Globus pallidus (tissue), 1 donor: ENCODE measurements at regions not wholly inside any gene's neighbourhood (a gene's known extent, or its start where the extent isn't known, plus 50 kb on each side); places are given as distances from the start of the nearest gene placed in this dataset.
"Not testable (repeated sequence)": the region's sequence is repeated elsewhere in the genome, so short reads cannot be mapped to it uniquely, and the experiment has no call there.

Source experiments
- DNase-seq: peaks from one replicate; pipeline ENCODE4 v3.0.0-alpha.2; 2015; ENCODE audit warnings: low spot score

DNA sequence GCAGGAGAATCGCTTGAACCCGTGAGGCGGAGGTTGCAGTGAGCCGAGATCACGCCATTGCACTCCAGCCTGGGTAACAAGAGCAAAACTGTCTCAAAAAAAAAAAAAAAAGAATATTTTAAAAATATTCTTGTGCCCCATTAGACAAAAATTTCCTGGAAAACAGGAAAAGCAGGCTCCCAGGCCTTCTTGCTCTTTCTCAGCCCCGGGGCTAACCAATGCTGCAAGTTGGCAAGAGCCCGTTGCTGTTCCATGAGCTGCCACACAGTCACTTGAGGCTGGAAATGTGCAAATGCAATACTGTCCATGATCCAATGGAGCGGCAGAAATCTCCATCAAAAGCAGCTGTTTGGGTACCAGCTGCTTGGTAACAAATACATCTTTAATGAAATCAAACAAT lies 994.7 kb downstream of the VRK1 start:
- no peak for DNase-seq

DNA sequence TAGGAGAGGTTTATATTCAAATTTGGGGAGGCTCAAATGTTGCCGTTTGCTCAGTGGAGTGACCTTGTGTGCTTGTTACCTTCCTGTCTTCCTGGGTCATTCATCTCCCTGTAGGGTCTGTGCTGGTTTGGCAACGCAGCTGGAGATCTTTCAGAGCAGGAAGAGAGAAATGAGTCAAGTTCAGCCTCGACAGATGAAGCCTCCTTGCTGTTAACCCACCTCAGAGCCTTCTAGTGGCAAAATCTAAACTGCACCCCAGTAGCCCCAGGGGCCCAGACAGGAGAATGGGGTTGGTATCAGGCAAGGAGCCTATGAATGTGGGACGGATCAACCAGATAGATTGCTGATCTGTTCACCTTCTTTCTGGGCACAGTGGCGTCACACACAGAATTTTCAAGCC lies 999.3 kb downstream of the VRK1 start:
- DNase-seq = no peak

- no peak for DNase-seq
Observed at GRCh38 chr14:97798176-97798575, 1001.0 kb downstream of the VRK1 start.

DNA sequence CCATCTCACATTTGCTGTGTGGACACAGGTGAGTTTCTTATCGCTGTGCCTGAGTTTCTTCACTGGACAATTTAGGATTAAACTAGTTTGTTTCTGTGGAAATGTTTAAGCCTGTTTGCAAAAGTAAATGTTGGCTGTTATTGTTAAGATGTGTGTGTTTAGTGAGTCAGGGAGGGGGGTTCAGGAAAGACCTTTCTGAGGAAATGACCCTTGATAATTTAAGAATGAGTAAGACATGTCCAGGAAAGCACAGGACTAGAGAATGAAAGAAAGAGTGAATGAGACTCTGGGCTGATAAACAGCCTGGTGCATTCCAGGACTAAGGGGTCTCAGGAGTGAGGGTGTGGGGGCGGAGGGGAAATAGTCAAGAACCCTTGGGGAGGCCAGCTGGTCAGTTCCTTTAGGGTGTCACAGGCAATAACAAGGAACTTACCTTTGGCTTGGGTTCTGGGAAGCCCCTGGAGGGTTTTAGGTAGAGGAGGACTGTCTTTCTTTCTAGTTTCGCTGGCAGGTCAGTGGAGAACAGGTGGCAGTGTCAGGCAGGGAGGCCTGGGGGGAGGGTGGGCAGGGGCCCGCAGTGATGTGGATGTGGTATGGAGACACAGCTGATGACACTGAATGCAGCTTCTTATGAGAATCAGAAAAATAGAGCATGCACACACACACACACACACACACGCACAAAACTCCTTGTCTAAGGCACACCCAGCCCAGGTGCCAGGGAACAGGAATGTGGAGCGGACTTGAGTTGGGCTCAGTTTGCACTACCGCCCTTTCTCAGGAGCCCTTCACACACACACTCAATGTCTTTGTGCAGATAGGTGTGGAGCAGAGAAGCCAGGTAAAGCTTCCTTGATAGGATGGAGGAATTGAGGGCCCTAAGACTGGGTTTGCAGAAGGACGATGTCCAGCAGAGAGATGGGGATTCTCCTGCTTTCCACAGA lies 1005.5 kb downstream of the VRK1 start:
- DNase-seq = no peak

- DNase-seq = no peak
Observed at GRCh38 chr14:97804056-97804455, 1006.9 kb downstream of the VRK1 start.

GRCh38 chr14:97806891-97807290 lies 1009.7 kb downstream of the VRK1 start:
- no peak for DNase-seq

DNA sequence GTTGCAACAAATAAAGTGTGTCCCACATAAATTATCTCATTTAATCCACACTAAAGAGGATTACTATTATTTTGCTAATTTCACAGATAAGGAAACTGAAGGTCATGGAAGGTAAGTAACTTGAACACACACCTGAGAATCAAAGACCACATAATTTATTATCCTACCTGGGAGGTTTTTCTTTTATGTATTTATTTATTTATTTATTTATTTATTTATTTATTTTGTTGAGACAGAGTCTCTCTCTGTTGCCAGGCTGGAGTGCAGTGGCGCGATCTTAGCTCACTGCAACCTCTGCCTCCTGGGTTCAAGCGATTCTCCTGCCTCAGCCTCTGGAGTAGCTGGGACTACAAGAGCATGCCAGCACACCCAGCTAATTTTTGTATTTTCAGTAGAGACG lies 1011.4 kb downstream of the VRK1 start:
- not testable (repeated sequence) for DNase-seq

DNA sequence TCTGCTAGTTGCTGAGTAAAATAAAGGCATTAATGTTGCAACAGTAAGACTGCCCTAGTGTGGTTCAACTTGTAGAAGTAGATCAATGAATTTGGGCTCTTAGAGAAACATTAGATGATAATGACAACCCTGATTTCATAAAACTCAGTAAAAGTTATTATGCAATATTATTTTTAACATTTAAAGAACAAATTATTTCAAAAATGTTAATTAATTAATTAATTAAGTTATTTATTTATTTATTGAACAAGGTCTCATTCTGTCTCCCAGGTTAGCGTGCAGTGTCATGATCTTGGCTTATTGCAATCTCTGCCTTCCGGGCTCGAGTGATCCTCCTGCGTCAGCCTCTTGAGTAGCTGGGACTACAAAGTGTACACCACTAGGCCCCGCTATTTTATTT lies 1016.4 kb downstream of the VRK1 start:
- DNase-seq = no peak

GRCh38 chr14:97820781-97821180 lies 1023.6 kb downstream of the VRK1 start:
- no peak for DNase-seq

GRCh38 chr14:97824218-97824617 lies 1027.0 kb downstream of the VRK1 start:
- no peak for DNase-seq

DNA sequence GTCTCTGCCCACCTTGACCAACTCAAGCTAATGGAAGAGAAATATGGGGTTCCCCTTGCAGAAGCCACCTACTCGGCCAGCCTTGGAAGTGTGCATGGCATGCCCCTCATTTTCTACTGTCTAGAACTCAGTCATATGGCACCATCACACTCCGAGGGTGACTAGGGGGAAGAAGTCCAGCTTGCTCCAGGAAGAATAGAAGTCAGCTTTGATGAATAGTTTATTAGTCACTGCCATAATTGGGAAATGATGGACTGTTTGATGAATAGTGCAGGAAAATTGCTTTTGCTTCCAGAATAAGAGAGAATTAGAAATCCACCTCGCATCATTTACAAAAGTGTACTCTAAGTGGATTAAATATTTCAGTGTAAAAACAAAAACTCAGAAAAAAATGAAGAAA lies 1030.6 kb downstream of the VRK1 start:
- DNase-seq = no peak

DNA sequence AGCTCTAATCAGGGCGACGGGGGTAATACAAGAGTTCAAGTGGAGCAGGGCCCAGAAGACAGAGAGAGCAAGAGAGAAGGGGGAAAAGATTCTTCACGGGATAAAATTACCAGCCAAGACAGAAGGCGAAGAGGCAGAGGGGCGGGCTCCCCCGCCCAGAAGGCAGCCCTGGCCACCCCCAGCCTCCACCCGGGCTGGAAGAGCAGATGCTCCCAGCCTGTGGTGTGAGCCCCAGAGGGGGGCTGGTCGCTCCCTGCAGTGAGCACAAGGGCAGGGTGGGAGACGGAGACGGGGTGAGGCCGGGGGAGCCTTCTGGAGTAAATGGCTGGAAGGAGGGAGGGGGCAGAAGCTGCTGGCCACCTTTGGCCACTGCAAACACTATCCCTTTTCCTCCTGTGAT lies 1035.6 kb downstream of the VRK1 start:
- DNase-seq = no peak

DNA sequence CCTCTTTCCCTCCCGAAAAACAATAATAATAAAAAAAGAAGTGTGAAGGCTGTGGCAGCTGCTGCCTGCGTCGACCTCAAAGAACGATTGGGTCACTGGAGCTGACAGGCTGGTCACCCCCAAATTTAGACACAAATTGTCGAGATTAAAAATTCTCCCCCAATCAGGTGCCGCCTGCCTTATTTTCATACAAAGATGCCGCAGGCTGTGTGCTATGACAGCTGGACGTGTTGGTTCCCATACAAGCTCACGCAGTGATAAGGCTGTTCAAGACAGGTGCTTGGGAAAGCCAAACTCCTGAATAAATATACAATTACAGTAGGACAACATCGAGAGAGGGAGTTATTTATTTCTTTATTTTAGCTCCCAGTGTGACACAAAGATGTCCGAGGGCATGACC lies 1041.8 kb downstream of the VRK1 start:
- no peak for DNase-seq

GRCh38 chr14:97840159-97840558 lies 1043.0 kb downstream of the VRK1 start:
- no peak for DNase-seq

DNA sequence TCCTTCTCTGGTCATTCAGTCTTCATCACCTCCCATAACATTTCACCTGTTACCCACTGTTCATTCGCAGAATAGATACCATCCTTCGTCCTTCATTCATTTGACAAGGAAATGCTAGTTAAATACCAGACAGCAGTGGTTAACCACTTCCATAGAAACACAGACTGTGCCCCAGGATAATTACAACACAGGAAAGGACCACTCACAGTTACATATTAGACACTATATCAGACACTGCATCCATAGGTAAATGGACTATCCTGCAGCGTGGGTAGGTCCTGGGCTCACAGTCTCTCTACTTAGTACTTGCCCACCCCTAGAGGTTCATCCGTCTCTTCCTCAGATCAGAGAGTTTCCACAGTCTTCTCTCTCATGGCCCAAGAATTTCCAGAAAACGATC lies 1044.6 kb downstream of the VRK1 start:
- DNase-seq = no peak

GRCh38 chr14:97843066-97843465 lies 1045.9 kb downstream of the VRK1 start:
- DNase-seq = no peak

DNA sequence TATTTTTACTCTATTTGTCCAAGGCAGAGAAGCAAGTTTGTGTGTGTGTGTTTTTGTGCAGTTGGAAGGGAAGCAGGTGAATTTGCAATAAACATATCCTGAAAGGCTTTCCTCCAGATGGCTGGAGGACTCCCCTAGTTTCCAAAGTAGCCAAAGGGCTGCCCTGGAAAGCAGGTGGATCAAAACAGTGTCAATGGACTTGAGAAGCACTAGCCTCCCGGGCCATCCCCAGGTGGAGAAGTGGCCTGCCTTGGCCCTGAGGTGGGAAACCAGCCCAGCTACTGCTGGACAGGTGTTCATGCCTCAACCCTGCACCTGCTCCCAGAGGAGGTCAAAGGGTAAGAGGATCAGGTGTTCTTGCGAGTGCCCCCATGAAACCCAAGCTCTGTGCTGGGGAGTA lies 1046.9 kb downstream of the VRK1 start:
- no peak for DNase-seq

- DNase-seq = no peak
Observed at GRCh38 chr14:97846156-97846555, 1049.0 kb downstream of the VRK1 start.

GRCh38 chr14:97848317-97848980 lies 1051.3 kb downstream of the VRK1 start:
- DNase-seq = no peak

DNA sequence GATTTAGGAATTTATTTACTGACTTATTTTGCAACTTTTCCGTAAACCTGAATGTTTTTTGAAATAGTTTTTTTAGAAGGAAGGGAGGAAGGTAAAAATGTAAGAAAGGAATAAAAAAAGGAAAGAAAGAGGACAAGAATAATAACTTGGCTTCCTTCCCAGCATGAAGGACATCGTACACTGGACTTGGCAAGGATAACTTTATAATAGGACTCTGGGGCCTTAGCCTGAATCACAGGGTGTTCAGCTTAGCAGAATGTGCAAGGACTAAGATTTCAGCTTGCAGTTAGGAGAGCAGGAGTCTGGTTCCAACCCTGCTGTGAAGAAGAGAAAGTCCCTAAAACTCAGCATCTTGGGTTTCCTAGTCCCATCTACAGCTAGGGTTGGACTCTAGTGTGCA lies 1053.3 kb downstream of the VRK1 start:
- no peak for DNase-seq

- no peak for DNase-seq
Observed at GRCh38 chr14:97850886-97851285, 1053.7 kb downstream of the VRK1 start.

GRCh38 chr14:97851428-97851995 lies 1054.3 kb downstream of the VRK1 start:
- no peak for DNase-seq

GRCh38 chr14:97854918-97855317 lies 1057.7 kb downstream of the VRK1 start:
- DNase-seq = no peak
